ENCODE measurements at regions not wholly inside any gene's neighbourhood (a gene's known extent, or its start where the extent isn't known, plus 50 kb on each side); places are given as distances from the start of the nearest gene placed in this dataset.

- Histone ChIP-seq H3K27ac (ENCODE audit: extremely low read depth, low read depth, low read length) (no peak overlapping the region), H3K79me2 (ENCODE audit: control insufficient read depth, insufficient read depth, low read length) (no peaks in the 10 kb centered on the region), H4K20me1 (replicated peaks; ENCODE audit: control insufficient read depth, insufficient read depth, low read length) (no peaks in the 10 kb centered on the region), H3K36me3 (ENCODE audit: control insufficient read depth, insufficient read depth, low read length) (no peaks in the 10 kb centered on the region), H3K4me2 (ENCODE audit: insufficient read depth, low read length) (no peak overlapping the region), H3K4me1 (replicated peaks in 1 of 2; ENCODE audit: control insufficient read depth in 2 of 2, insufficient read depth in 2 of 2, low read length in 2 of 2) (no peaks in the 10 kb centered on the region; a peak in 1 of 5 replicates), H3K4me3 (no peak overlapping the region), H3K9ac (ENCODE audit: insufficient read depth in 1 of 2, low read depth in 2 of 2, low read length in 2 of 2) (no peak overlapping the region), H3K9me3 (replicated peaks; ENCODE audit: control insufficient read depth, insufficient read depth, low read depth, low read length) (no peaks in the 10 kb centered on the region), H3K9me1 (ENCODE audit: control insufficient read depth, insufficient read depth, low read length) (no peaks in the 10 kb centered on the region), H2AFZ (ENCODE audit: low read depth, low read length) (no peak overlapping the region), H3K27me3 (ENCODE audit: control insufficient read depth in 2 of 2, insufficient read depth in 2 of 2, low read length in 2 of 2) (peaks cover 0 to 54% of the 10 kb centered on the region in 2 experiments; a peak in 3 of 5 replicates)
- 0% methylated on average over 11 of the region's 16 CpGs for whole genome bisulfite sequencing (ENCODE audit: insufficient coverage, low coverage, missing lambda C conversion rate)
- intact Hi-C loops (cut with micrococcal nuclease) (no loop called here), in situ Hi-C loops (cut with MboI) (no loop called here)
- FAIRE-seq (no peak), ATAC-seq (no peak), DNase-seq (ENCODE audit: extremely low read depth in 1 of 4, low spot score in 3 of 4) (no peak)
- no peak for TF ChIP-seq ZNF3 (CRISPR knock-in tag; IDR thresholded peaks at IDR 0.05)
- no peak for TF ChIP-seq SMARCC2 (IDR thresholded peaks at IDR 0.05; ENCODE audit: low read depth)
- TF ChIP-seq NR1H2 (CRISPR knock-in tag; IDR thresholded peaks at IDR 0.05) = no peak
- no peak for TF ChIP-seq DEAF1 (CRISPR knock-in tag; IDR thresholded peaks at IDR 0.05)
- TF ChIP-seq U2AF1 (optimal IDR thresholded peaks at IDR 0.05; ENCODE audit: low read depth, low read length) = no peak
- no peak for TF ChIP-seq MLLT1 (IDR thresholded peaks at IDR 0.05)
- TF ChIP-seq GTF2B (IDR thresholded peaks at IDR 0.05; ENCODE audit: extremely low read depth, insufficient read length) = no peak
- TF ChIP-seq SLC30A9 (CRISPR knock-in tag; IDR thresholded peaks at IDR 0.05) = no peak
- TF ChIP-seq GTF2E2 (tag; IDR thresholded peaks at IDR 0.05) = no peak
- no peak for TF ChIP-seq MCM5 (IDR thresholded peaks at IDR 0.05; ENCODE audit: low read depth)
- TF ChIP-seq RBM17 (IDR thresholded peaks at IDR 0.05; ENCODE audit: borderline replicate concordance, low read depth, low read length) = no peak
- no peak for TF ChIP-seq KDM5B (IDR thresholded peaks at IDR 0.05; ENCODE audit: insufficient replicate concordance, low read depth, low read length)
- TF ChIP-seq RBM22 (IDR thresholded peaks at IDR 0.05; ENCODE audit: low read depth, low read length, poor library complexity, severe bottlenecking) = no peak
- TF ChIP-seq SP1 (CRISPR knock-in tag; IDR thresholded peaks at IDR 0.05) = no peak
- TF ChIP-seq SMARCE1 (IDR thresholded peaks at IDR 0.05) = no peak
- no peak for TF ChIP-seq ATF7 (IDR thresholded peaks at IDR 0.05)
- no TSS peak for BruUV-seq (replicated peaks)
- ChIA-PET POLR2A (interaction anchor here (0.6 kb wide), 1 partner anchor 17 kb away, joined by 3 read pairs; no protein-coding TSS in a partner anchor), CTCF (ENCODE audit: low intra/inter-chr PET ratio) (no interaction called here)
Measured at GRCh38 chr2:239822146-239822831, 202.9 kb downstream of the NDUFA10 start.
